Mesothelial cell of epicardium (in vitro differentiated cells): ENCODE measurements at regions not wholly inside any gene's neighbourhood (a gene's known extent, or its start where the extent isn't known, plus 50 kb on each side); places are given as distances from the start of the nearest gene placed in this dataset.

Experiments
- DNase-seq, 2 experiments: peaks; one replicate each; pipeline ENCODE4 v3.0.0; 2021; ENCODE audit warnings: low spot score in 2 of 2; ENCODE audit not compliant: unreplicated experiment in 2 of 2
- H3K27ac Mint-ChIP-seq: 2 replicates; pipeline ENCODE4 v1.8.0; 2021; ENCODE audit warnings: mixed read lengths
- H3K27me3 Mint-ChIP-seq: 2 replicates; pipeline ENCODE4 v1.8.0; 2021; ENCODE audit warnings: low read depth, mixed read lengths
- H3K36me3 Mint-ChIP-seq: 2 replicates; pipeline ENCODE4 v1.8.0; 2021; ENCODE audit warnings: mixed read lengths
- H3K4me1 Mint-ChIP-seq: 2 replicates; pipeline ENCODE4 v1.8.0; 2021; ENCODE audit warnings: mixed read lengths
- H3K4me3 Mint-ChIP-seq: 2 replicates; pipeline ENCODE4 v1.8.0; 2021; ENCODE audit warnings: mild to moderate bottlenecking, moderate library complexity, mixed read lengths
- H3K9me3 Mint-ChIP-seq: 2 replicates; pipeline ENCODE4 v1.8.0; 2021; ENCODE audit warnings: mixed read lengths
- TF ChIP-seq, protein P1 (sequence below): fragments of 200-600 bp; sonication (generic); IDR thresholded peaks from one replicate; pipeline ENCODE4 v1.5.0; 2021; ENCODE audit warnings: antibody characterized with exemption; ENCODE audit not compliant: unreplicated experiment

DNA sequence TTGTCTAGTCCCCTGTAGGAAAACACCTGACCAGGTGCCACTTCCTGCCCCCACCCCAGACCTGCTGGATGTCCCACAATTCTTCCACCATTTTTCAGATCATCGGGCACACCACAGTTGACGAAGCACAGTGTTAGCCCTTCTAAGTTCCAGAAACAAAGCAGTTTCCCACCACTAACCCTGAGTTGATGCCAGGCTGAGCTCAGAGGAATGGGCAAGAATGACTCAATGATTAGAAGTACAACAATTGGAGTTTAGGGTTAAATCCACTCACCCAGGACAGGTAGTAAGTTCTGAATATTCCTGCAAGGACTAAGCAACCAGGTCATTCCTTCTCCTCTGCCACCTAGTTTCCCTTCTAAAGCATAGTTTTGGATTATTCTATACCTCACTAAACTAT, 979.8 kb downstream of the BCL11B start:
- no peak for DNase-seq
- peaks cover 7% of the 10 kb centered on the region for H3K27me3 Mint-ChIP-seq
- no peaks in the 10 kb centered on the region for H3K36me3 Mint-ChIP-seq
- TF ChIP-seq, protein P1, sequence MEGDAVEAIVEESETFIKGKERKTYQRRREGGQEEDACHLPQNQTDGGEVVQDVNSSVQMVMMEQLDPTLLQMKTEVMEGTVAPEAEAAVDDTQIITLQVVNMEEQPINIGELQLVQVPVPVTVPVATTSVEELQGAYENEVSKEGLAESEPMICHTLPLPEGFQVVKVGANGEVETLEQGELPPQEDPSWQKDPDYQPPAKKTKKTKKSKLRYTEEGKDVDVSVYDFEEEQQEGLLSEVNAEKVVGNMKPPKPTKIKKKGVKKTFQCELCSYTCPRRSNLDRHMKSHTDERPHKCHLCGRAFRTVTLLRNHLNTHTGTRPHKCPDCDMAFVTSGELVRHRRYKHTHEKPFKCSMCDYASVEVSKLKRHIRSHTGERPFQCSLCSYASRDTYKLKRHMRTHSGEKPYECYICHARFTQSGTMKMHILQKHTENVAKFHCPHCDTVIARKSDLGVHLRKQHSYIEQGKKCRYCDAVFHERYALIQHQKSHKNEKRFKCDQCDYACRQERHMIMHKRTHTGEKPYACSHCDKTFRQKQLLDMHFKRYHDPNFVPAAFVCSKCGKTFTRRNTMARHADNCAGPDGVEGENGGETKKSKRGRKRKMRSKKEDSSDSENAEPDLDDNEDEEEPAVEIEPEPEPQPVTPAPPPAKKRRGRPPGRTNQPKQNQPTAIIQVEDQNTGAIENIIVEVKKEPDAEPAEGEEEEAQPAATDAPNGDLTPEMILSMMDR: no peak
- H3K4me3 Mint-ChIP-seq: no peak overlapping the region
- no peak overlapping the region for H3K27ac Mint-ChIP-seq
- H3K4me1 Mint-ChIP-seq: no peaks in the 10 kb centered on the region
- H3K9me3 Mint-ChIP-seq: no peaks in the 10 kb centered on the region

DNA sequence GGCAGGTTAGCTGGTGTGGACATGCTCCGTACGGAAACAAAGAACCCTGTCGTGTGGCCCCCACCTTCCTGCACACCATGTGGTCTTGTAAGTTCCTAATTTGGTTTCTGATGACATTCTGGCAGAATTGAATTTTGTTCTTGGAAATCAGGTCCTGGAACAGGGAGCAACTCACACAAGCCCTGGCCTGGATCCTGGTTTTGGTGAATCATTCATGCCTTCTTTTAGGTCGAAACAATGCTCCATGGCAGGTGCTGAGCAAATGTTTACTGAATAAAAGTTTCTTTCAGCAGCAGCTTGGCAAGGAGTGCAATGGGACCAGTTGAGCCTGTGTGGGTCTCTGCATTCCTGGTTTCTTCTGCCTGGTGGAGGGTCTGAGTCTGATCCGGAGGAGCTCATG, 978.4 kb downstream of the BCL11B start:
- no peak for DNase-seq
- TF ChIP-seq, protein P1: no peak
- H3K4me3 Mint-ChIP-seq: no peak overlapping the region
- H3K9me3 Mint-ChIP-seq: no peaks in the 10 kb centered on the region
- no peak overlapping the region for H3K27ac Mint-ChIP-seq
- H3K27me3 Mint-ChIP-seq: peaks cover 10% of the 10 kb centered on the region
- H3K4me1 Mint-ChIP-seq: no peaks in the 10 kb centered on the region
- H3K36me3 Mint-ChIP-seq: no peaks in the 10 kb centered on the region

DNA sequence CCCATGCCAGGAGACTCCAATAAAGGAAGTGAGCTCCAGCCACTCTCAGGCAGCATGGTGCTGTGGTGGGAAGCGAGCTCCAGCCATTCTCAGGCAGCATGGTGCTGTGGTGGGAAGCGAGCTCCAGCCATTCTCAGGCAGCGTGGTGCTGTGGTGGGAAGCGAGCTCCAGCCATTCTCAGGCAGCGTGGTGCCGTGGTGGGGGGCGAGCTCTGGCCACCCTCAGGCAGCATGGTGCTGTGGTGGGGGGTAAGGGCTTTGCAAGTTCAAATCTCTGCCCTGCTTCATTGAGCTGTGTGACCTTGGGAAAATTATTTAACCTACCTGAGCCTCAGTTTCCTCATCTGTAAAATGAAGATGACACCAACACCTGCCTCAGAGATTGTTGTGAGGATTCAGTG, 975.1 kb downstream of the BCL11B start:
- TF ChIP-seq, protein P1: no peak
- Mint-ChIP-seq H3K4me1 (no peaks in the 10 kb centered on the region), H3K27me3 (peaks cover 10% of the 10 kb centered on the region), H3K9me3 (no peaks in the 10 kb centered on the region), H3K4me3 (no peak overlapping the region), H3K27ac (no peak overlapping the region), H3K36me3 (no peaks in the 10 kb centered on the region)
- no peak for DNase-seq

DNA sequence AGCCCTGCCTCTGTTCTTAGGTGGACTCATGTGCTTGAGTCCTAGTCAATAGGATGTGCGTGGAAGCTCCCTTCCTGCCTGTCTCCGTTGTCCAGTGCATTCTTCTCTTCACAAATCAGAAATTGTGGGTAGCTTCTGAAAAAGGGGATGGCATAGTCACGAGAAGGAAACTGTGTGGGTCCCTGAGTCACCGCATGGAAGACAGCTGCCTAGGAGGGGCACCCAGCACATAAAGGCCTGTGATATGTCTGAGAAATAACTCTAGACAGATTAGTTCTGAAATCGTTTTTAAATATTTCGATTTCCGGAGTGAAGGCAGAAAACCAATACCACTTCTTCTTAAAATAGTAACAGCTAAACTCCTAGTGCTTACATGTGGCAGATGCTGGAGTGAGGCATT, 974.4 kb downstream of the BCL11B start:
- TF ChIP-seq, protein P1: no peak
- DNase-seq: no peak
- no peaks in the 10 kb centered on the region for H3K4me1 Mint-ChIP-seq

DNA sequence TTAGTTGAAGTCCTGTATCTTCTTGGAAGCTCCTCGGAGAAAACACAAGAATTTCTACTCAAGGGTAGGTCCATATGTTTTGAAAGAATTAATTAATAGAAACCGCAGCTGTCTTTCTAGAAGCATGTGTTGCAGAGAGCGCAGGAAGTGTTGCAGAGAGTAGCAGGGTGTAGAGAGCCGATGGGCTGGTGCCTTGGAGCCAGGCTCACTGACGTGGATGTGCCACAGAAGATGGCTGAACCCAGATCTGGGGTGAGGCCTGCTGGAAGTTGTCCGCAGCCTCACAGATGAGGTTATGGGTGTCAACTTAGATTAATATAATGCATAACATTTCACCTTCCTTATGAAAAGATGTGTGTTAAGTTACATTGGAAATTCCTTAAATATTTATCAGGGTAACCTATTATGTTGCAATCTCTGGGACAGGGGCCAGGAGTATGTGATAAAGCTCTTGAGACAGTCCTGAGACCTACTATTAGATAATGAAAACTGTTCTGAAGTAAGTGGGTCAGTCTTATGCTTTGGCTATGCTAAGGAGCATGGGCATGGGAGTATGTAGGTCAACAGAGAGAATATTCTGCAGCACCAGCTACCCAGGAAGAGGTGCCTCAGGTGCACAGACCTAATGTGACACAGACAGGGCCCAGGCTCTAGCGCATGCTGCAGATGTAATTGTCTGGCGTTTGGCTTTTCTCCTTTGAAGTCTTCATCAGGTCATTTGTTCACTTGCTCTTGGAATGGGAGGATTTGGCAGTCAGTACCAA, 973.3 kb downstream of the BCL11B start:
- no peak for DNase-seq
- no peak overlapping the region for H3K27ac Mint-ChIP-seq
- H3K4me3 Mint-ChIP-seq: no peak overlapping the region
- TF ChIP-seq, protein P1: no peak
- peaks cover 10% of the 10 kb centered on the region for H3K27me3 Mint-ChIP-seq
- H3K9me3 Mint-ChIP-seq: no peaks in the 10 kb centered on the region
- H3K4me1 Mint-ChIP-seq: no peaks in the 10 kb centered on the region
- H3K36me3 Mint-ChIP-seq: no peaks in the 10 kb centered on the region

More for the DNA sequence above, 974.4 kb downstream of the BCL11B start:
- Mint-ChIP-seq H3K36me3 (no peaks in the 10 kb centered on the region), H3K27ac (no peak overlapping the region), H3K9me3 (no peaks in the 10 kb centered on the region), H3K4me3 (no peak overlapping the region), H3K27me3 (peaks cover 10% of the 10 kb centered on the region)
